Suprapubic skin (tissue), 3 donors: ENCODE measurements at regions not wholly inside any gene's neighbourhood (a gene's known extent, or its start where the extent isn't known, plus 50 kb on each side); places are given as distances from the start of the nearest gene placed in this dataset.

Experiments used
- CTCF ChIP-seq, 2 donors: fragments of 200-600 bp in 1 of 2; fragments of 450-650 bp in 1 of 2; sonication (generic) in 1 of 2; IDR thresholded peaks; one replicate each; pipeline ENCODE4 v1.5.1; 2016 to 2019; ENCODE audit warnings: antibody characterized with exemption in 2 of 2, mild to moderate bottlenecking in 1 of 2, moderate library complexity in 1 of 2
- POLR2A ChIP-seq, 2 donors: fragments of 450-650 bp; IDR thresholded peaks; one replicate each; pipeline ENCODE4 v1.6.1; 2017; ENCODE audit warnings: antibody characterized with exemption in 2 of 2, mild to moderate bottlenecking in 2 of 2, moderate library complexity in 2 of 2

- TF ChIP-seq POLR2A (IDR thresholded peaks at IDR 0.05) (no peak), CTCF (IDR thresholded peaks at IDR 0.05) (no peak)
Measured at GRCh38 chr17:45686250-45686649, 97.9 kb upstream of the CRHR1 start.
